ENCODE measurements at regions not wholly inside any gene's neighbourhood (a gene's known extent, or its start where the extent isn't known, plus 50 kb on each side); places are given as distances from the start of the nearest gene placed in this dataset.
"Not testable (repeated sequence)": the region's sequence is repeated elsewhere in the genome, so short reads cannot be mapped to it uniquely, and the experiment has no call there.

DNA sequence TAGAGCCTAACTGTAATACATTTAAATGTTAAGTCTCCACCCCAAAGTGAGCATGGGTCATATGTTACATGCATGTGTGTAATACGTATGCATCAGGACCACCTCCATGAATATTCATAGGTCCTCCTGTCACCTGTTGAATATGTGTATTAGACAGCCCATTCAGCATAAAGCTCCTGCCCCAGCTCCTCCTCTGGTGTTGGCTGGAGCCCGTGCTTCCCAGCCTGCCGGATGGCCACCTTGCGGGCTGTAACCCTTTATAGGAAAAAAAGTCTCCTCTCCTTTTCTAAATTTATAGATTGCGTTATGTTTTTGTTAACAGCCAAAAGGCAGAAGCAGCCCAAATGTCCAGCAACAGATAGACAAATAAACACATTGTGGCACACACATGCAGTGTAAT is 299.5 kb downstream of the MED10 start:
- DNase-seq (ENCODE audit: low spot score): no peak

DNA sequence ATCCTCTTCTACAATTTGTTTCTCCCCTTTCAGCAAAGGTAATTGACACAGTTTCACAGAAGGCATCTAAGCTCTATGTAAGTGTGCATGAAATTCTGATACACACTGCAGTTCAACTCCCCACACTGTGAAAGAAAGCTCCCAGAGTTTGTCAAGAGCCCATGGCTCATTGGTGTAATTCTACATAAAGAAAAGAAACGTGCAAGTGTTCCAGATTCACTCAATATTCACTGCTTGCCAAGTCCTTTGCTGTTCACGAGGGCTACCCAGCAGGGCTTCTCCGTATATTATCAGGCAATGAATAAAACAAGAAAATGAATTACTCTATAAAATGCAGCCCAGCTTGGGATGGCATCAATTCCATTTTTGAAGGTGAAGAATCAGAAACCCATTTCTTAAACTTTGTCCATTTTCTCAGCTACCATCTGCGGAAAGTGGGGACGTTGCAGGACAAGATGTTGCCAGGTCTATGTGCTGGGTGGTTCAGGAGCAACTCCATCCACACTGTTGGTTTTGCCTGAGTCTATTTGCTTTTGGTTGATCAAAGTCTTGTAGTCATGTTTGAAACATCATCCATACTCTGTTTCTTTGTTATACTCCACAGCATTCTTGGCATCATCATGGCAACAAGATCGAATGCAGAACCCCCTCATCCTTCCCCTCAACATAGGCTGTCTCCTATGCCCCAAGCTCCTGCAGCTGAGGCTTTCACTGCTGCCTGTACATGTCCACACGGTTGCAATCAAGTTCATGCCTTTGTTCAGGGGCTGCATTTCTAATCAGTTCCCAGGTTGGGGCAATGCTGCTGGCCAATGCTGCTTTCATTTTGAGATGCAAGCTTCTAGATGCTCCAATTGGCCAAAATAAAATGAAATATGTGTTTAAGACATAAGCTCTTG is 301.8 kb downstream of the MED10 start:
- DNase-seq (ENCODE audit: low spot score): no peak

DNA sequence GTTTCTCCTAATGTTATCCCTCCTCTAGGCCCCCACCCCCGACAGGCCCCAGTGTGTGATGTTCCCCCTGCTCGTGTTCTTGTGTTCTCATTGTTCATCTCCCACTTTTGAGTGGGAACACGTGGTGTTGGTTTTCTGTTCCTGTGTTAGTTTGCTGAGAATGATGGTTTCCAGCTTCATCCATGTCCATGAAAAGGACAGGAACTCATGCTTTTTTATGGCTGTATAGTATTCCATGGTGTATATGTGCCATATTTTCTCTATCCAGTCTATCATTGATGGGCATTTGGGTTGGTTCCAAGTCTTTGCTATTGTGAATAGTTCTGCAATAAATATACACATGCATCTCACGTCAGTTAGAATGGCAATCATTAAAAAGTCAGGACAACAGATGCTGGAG is 305.9 kb downstream of the MED10 start:
- not testable (repeated sequence) for DNase-seq (ENCODE audit: low spot score)

- no peak for DNase-seq (ENCODE audit: low spot score)
Measured at GRCh38 chr5:6069496-6070185, 308.7 kb downstream of the MED10 start.

DNA sequence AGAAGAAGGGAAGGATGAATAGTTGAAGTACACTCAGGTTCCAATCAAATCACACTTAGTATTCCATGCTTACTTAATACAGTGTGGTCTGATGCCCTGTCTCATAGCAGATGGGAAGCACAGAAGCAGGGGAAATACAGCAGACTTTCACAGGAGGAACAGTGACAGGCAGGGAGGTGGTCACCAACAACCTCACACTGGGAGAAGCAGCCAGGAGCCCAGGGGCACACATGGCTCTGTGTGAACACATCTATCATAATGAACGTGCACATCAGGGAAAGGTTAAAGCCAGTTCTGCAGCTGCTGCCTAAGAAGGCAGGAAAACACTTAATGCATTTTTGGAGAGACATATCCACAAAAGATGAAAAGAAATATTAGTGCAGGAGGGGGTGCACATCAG is 312.3 kb downstream of the MED10 start:
- DNase-seq (ENCODE audit: low spot score): no peak

- no peak for DNase-seq (ENCODE audit: low spot score)
Measured at GRCh38 chr5:6059137-6059800, 319.1 kb downstream of the MED10 start.

- no peak for DNase-seq (ENCODE audit: low spot score)
Measured at GRCh38 chr5:6058055-6058715, 320.2 kb downstream of the MED10 start.

DNA sequence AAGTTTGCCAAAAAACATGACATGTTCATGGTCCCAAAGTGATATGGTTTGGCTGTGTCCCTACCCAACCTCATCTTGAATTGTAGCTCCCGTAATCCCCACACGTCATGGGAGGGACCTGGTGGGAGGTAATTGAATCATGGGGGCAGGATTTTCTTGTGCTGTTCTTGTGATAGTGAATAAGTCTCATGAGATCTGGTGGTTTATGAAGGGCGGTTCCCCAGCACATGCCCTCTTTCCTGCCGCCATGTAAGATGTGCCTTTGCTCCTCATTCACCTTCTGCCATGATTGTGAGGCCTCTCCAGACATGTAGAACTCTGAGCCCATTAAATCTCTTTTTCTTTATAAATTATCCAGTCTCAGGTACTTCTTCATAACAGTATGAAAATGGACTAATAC is 322.1 kb downstream of the MED10 start:
- no peak for DNase-seq (ENCODE audit: low spot score)

DNA sequence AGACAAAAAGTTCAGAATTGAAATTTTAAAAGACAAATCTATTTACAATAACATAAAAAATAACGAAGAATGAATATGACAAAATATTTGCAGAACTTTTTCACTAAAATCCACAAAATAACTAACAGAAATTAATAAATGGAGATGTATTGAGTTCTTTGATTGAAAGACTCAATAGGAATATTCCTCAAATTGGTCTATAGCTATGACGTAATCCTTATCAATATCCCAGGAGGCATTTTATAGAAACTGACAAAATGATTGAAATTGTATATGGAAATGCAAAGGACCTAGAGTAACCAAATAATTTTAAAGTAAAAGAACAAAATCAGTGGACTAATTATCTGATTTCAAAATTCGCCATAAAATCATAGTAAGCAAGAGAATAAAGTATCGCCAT is 328.7 kb downstream of the MED10 start:
- DNase-seq (ENCODE audit: low spot score): no peak

GRCh38 chr5:6048746-6049145 is 329.6 kb downstream of the MED10 start:
- no peak for DNase-seq (ENCODE audit: low spot score)

GRCh38 chr5:6046296-6046967 is 331.9 kb downstream of the MED10 start:
- DNase-seq (ENCODE audit: low spot score): no peak

GRCh38 chr5:6043491-6044310 is 334.6 kb downstream of the MED10 start:
- DNase-seq (ENCODE audit: low spot score): no peak

- DNase-seq (ENCODE audit: low spot score): no peak
Measured at GRCh38 chr5:6041977-6042550, 336.3 kb downstream of the MED10 start.

GRCh38 chr5:6039111-6039510 is 339.2 kb downstream of the MED10 start:
- no peak for DNase-seq (ENCODE audit: low spot score)

- no peak for DNase-seq (ENCODE audit: low spot score)
Measured at GRCh38 chr5:6036006-6036405, 342.3 kb downstream of the MED10 start.

DNA sequence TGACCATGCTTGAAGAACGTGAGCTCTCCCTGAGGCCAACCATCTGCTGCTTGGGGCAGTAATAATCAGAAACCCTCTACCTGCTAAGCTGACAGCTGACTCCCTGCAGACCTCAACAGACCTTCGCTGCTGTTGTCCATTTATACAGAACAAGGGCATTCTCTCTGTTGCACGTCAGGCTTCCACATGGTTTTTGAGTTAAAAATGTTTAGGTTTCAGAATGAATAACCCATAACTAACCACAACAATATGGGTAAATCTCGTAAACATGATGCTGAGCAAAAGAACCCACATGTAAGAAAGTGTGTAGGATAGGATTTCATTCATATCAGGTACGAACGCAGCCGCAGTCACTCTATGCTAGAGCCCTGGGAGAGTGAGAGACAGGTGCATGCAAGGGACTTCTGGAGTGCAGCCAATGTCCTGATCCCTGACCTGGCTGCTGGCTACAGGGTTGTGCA is 348.5 kb downstream of the MED10 start:
- no peak for DNase-seq (ENCODE audit: low spot score)

- DNase-seq (ENCODE audit: low spot score): no peak
Measured at GRCh38 chr5:6026766-6027406, 351.5 kb downstream of the MED10 start.

GRCh38 chr5:6019612-6020011 is 358.7 kb downstream of the MED10 start:
- DNase-seq (ENCODE audit: low spot score): no peak

- no peak for DNase-seq (ENCODE audit: low spot score)
Measured at GRCh38 chr5:6013506-6013905, 364.8 kb downstream of the MED10 start.

- no peak for DNase-seq (ENCODE audit: low spot score)
Measured at GRCh38 chr5:6011199-6011598, 367.1 kb downstream of the MED10 start.
